HEK293 (cell line): ENCODE measurements at regions not wholly inside any gene's neighbourhood (a gene's known extent, or its start where the extent isn't known, plus 50 kb on each side); places are given as distances from the start of the nearest gene placed in this dataset.

ENCODE experiments used
- CTCF ChIP-seq: fragments of 450-650 bp; formaldehyde crosslinking; IDR thresholded peaks from 2 replicates; pipeline ENCODE4 v1.5.1; 2016; ENCODE audit warnings: missing biosample characterization, missing genetic modification characterization
- GLIS2 ChIP-seq: fragments of 450-650 bp; formaldehyde crosslinking; IDR thresholded peaks from 2 replicates; pipeline ENCODE4 v1.5.1; 2016; ENCODE audit warnings: missing biosample characterization, missing genetic modification characterization
- PRDM2 ChIP-seq: fragments of 450-650 bp; formaldehyde crosslinking; IDR thresholded peaks from 2 replicates; pipeline ENCODE4 v1.5.1; 2016; ENCODE audit warnings: missing biosample characterization, missing genetic modification characterization, borderline replicate concordance
- REST ChIP-seq: fragments of 450-650 bp; formaldehyde crosslinking; IDR thresholded peaks from 2 replicates; pipeline ENCODE4 v1.5.1; 2016; ENCODE audit warnings: missing biosample characterization, missing genetic modification characterization
- YY1 ChIP-seq: fragments of 450-650 bp; formaldehyde crosslinking; IDR thresholded peaks from 2 replicates; pipeline ENCODE4 v1.5.1; 2018; ENCODE audit warnings: missing biosample characterization, missing genetic modification characterization
- ZBTB20 ChIP-seq: fragments of 450-650 bp; formaldehyde crosslinking; IDR thresholded peaks from 2 replicates; pipeline ENCODE4 v1.5.1; 2016; ENCODE audit warnings: missing biosample characterization, missing genetic modification characterization
- ZBTB8A ChIP-seq: fragments of 450-650 bp; formaldehyde crosslinking; IDR thresholded peaks from 2 replicates; pipeline ENCODE4 v1.5.1; 2016; ENCODE audit warnings: missing biosample characterization, missing genetic modification characterization
- ZNF146 ChIP-seq: fragments of 450-650 bp; formaldehyde crosslinking; IDR thresholded peaks from 2 replicates; pipeline ENCODE4 v1.5.1; 2016; ENCODE audit warnings: missing biosample characterization, missing genetic modification characterization
- ZNF274 ChIP-seq, 2 experiments: fragments of 200-500 bp in 1 of 2; fragments of 450-650 bp in 1 of 2; sonication (Bioruptor generic) in 1 of 2; formaldehyde crosslinking in 1 of 2; IDR thresholded peaks; 2 replicates each; pipeline versions ENCODE4 v1.5.1 to v1.6.1; 2014 to 2016; ENCODE audit warnings: borderline replicate concordance in 1 of 2, inconsistent platforms in 1 of 2, low read length in 1 of 2, missing biosample characterization in 1 of 2, missing genetic modification characterization in 1 of 2
- ZNF623 ChIP-seq: fragments of 450-650 bp; formaldehyde crosslinking; IDR thresholded peaks from 2 replicates; pipeline ENCODE4 v1.5.1; 2016; ENCODE audit warnings: missing biosample characterization, missing genetic modification characterization
- ZNF670 ChIP-seq: fragments of 450-650 bp; formaldehyde crosslinking; IDR thresholded peaks from 2 replicates; pipeline ENCODE4 v1.5.1; 2016; ENCODE audit warnings: missing biosample characterization, missing genetic modification characterization, low read depth
- TF ChIP-seq, protein P1 (sequence below): sonication (generic); formaldehyde crosslinking; IDR thresholded peaks from 2 replicates; pipeline ENCODE4 v1.8.1; 2022; ENCODE audit warnings: mild to moderate bottlenecking, moderate library complexity, missing genetic modification reagents
- TF ChIP-seq, protein P2 (sequence below): fragments of 450-650 bp; formaldehyde crosslinking; IDR thresholded peaks from 2 replicates; pipeline ENCODE4 v1.5.1; 2017; ENCODE audit warnings: missing biosample characterization, missing genetic modification characterization

GRCh38 chr6:40701352-40702007, 114.3 kb upstream of the LRFN2 start:
- TF ChIP-seq ZBTB20 (tag by site-specific recombination) (no peak), CTCF (no peak), ZBTB8A (tag by site-specific recombination) (no peak), ZNF670 (tag by site-specific recombination) (no peak), REST (no peak), PRDM2 (tag by site-specific recombination) (no peak), YY1 (tag by site-specific recombination) (no peak), ZNF623 (tag by site-specific recombination) (no peak), ZNF274 (IDR thresholded peaks at IDR 0.05; ENCODE audit: low read length) (no peak), ZNF274 (tag by site-specific recombination; IDR thresholded peaks at IDR 0.05; ENCODE audit: borderline replicate concordance) (no peak), GLIS2 (tag by site-specific recombination) (no peak), ZNF146 (tag by site-specific recombination) (no peak)
- TF ChIP-seq, protein P1, sequence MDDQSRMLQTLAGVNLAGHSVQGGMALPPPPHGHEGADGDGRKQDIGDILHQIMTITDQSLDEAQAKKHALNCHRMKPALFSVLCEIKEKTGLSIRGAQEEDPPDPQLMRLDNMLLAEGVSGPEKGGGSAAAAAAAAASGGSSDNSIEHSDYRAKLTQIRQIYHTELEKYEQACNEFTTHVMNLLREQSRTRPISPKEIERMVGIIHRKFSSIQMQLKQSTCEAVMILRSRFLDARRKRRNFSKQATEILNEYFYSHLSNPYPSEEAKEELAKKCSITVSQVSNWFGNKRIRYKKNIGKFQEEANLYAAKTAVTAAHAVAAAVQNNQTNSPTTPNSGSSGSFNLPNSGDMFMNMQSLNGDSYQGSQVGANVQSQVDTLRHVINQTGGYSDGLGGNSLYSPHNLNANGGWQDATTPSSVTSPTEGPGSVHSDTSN (CRISPR knock-in tag), result no peak
- TF ChIP-seq, protein P2, sequence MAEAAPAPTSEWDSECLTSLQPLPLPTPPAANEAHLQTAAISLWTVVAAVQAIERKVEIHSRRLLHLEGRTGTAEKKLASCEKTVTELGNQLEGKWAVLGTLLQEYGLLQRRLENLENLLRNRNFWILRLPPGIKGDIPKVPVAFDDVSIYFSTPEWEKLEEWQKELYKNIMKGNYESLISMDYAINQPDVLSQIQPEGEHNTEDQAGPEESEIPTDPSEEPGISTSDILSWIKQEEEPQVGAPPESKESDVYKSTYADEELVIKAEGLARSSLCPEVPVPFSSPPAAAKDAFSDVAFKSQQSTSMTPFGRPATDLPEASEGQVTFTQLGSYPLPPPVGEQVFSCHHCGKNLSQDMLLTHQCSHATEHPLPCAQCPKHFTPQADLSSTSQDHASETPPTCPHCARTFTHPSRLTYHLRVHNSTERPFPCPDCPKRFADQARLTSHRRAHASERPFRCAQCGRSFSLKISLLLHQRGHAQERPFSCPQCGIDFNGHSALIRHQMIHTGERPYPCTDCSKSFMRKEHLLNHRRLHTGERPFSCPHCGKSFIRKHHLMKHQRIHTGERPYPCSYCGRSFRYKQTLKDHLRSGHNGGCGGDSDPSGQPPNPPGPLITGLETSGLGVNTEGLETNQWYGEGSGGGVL, result no peak
